ENCODE measurements at regions not wholly inside any gene's neighbourhood (a gene's known extent, or its start where the extent isn't known, plus 50 kb on each side); places are given as distances from the start of the nearest gene placed in this dataset.

GRCh38 chr15:91422797-91423196, 322.7 kb downstream of the SV2B start:
- no peak for TF ChIP-seq CTCF (IDR thresholded peaks at IDR 0.05; ENCODE audit: low read depth, low read length, missing control alignments)
- in situ Hi-C loops (cut with HindIII; ENCODE audit: low sequenced_read_pairs): no loop called here
- H3K4me3 ChIP-seq (ENCODE audit: low read depth, low read length): no peak overlapping the region
- DNase-seq (ENCODE audit: low read depth): no peak

DNA sequence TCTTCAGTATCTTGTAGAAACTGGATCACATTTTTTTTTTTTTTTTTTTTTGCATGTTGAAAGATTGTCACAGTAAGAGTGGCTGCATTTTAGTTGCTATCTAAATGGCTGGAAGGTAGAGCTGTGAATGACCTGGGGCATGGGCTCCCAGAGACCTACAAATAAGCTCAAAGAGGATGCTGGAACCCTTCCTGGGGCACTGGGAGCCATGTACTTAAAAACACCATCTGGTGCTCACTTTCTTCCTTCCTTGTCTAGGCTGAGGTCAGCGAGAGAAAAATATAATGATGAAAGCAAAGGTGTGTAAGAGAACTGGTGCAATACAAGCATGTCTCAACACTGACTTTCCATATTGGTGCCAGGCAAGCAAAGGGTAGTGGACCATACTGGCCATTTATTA, 323.9 kb downstream of the SV2B start:
- DNase-seq (ENCODE audit: low read depth): no peak
- in situ Hi-C loops (cut with HindIII; ENCODE audit: low sequenced_read_pairs): no loop called here
- no peak overlapping the region for H3K4me3 ChIP-seq (ENCODE audit: low read depth, low read length)
- TF ChIP-seq CTCF (IDR thresholded peaks at IDR 0.05; ENCODE audit: low read depth, low read length, missing control alignments): no peak

DNA sequence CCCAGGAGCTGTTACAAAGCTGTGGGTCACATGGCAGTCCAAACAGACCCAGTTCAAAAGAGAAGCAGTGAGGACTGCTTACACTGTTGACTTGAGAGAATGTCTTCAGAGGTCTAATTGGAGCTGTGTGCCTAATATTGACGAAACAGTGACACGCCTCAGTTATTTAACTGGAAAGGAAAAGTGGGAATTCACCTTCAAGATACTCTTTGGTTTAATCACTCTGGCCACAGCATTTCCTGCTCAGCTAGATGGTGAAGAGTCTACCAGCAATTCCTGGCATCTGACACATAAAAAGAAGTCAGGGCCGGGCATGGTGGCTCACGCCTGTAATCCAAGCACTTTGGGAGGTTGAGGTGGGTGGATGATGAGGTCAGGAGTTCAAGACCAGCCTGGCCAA, 326.4 kb downstream of the SV2B start:
- no peak overlapping the region for H3K4me3 ChIP-seq (ENCODE audit: low read depth, low read length)
- in situ Hi-C loops (cut with HindIII; ENCODE audit: low sequenced_read_pairs): no loop called here
- DNase-seq (ENCODE audit: low read depth): no peak
- no peak for TF ChIP-seq CTCF (IDR thresholded peaks at IDR 0.05; ENCODE audit: low read depth, low read length, missing control alignments)

DNA sequence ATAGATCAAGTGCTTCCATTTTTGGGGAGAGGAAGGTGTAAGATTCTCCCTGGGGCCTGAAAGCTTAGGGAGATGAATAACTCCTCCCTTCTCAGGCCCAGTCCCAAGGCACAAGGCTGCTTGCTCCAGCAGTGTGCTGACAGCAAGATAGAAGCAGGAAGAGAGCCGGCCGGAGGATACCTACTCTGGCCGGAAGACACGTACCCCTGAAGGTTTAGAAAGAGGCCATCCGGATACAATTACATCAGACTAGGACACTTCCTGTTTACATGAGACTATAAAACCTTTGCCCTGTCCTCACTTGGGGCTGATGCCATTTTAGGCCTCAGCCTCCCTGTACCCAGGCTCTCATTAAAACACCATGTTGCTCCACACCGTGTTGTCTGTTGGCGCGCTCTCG, 329.9 kb downstream of the SV2B start:
- no peak overlapping the region for H3K4me3 ChIP-seq (ENCODE audit: low read depth, low read length)
- TF ChIP-seq CTCF (IDR thresholded peaks at IDR 0.05; ENCODE audit: low read depth, low read length, missing control alignments): no peak
- in situ Hi-C loops (cut with HindIII; ENCODE audit: low sequenced_read_pairs): no loop called here
- DNase-seq (ENCODE audit: low read depth): no peak

- no peak for DNase-seq (ENCODE audit: low read depth)
- in situ Hi-C loops (cut with HindIII; ENCODE audit: low sequenced_read_pairs): no loop called here
- TF ChIP-seq CTCF (IDR thresholded peaks at IDR 0.05; ENCODE audit: low read depth, low read length, missing control alignments): no peak
These were observed 331.1 kb downstream of the SV2B start for GRCh38 chr15:91431041-91431715.

GRCh38 chr15:91435113-91435512, 335.1 kb downstream of the SV2B start:
- no peak for DNase-seq (ENCODE audit: low read depth)
- in situ Hi-C loops (cut with HindIII; ENCODE audit: low sequenced_read_pairs): no loop called here
- no peak overlapping the region for H3K4me3 ChIP-seq (ENCODE audit: low read depth, low read length)
- TF ChIP-seq CTCF (IDR thresholded peaks at IDR 0.05; ENCODE audit: low read depth, low read length, missing control alignments): no peak

More at GRCh38 chr15:91431041-91431715, 331.1 kb downstream of the SV2B start:
- H3K4me3 ChIP-seq (ENCODE audit: low read depth, low read length): no peak overlapping the region
